GM23338 (cell line): ENCODE measurements at regions not wholly inside any gene's neighbourhood (a gene's known extent, or its start where the extent isn't known, plus 50 kb on each side); places are given as distances from the start of the nearest gene placed in this dataset.

ENCODE experiments used
- ATAC-seq: fragments of 200-7000 bp; cut with Tn5 transposase; 3 replicates; pipeline ENCODE4 v1.9.1; 2020
- DNase-seq: peaks from one replicate; pipeline ENCODE4 v3.0.0-alpha.2; 2015; ENCODE audit warnings: low spot score
- H2AFZ ChIP-seq: fragments of 200-600 bp; sonication (generic); 2 replicates; pipeline ENCODE4 v1.8.0; 2016; ENCODE audit warnings: antibody characterized with exemption, mild to moderate bottlenecking, moderate library complexity
- H3F3A ChIP-seq: fragments of 200-600 bp; sonication (generic); replicated peaks from 2 replicates; pipeline ENCODE4 v1.8.0; 2017; ENCODE audit warnings: antibody characterized with exemption, mixed run types, low read depth
- H3K27ac ChIP-seq: fragments of 200-600 bp; sonication (generic); 2 replicates; pipeline ENCODE4 v1.6.1; 2016; ENCODE audit warnings: low read depth
- H3K27me3 ChIP-seq: fragments of 200-600 bp; sonication (generic); 2 replicates; pipeline ENCODE4 v1.8.0; 2016; ENCODE audit warnings: mild to moderate bottlenecking, mixed run types, moderate library complexity; ENCODE audit not compliant: insufficient read depth
- H3K36me3 ChIP-seq: fragments of 200-600 bp; sonication (generic); 2 replicates; pipeline ENCODE4 v1.8.0; 2016; ENCODE audit warnings: mild to moderate bottlenecking; ENCODE audit not compliant: insufficient read depth
- H3K4me1 ChIP-seq: fragments of 200-600 bp; sonication (generic); 2 replicates; pipeline ENCODE4 v1.8.0; 2016; ENCODE audit warnings: mild to moderate bottlenecking, moderate library complexity; ENCODE audit not compliant: insufficient read depth
- H3K4me2 ChIP-seq: fragments of 200-600 bp; sonication (generic); 2 replicates; pipeline ENCODE4 v1.7.1; 2017; ENCODE audit warnings: mixed run types
- H3K4me3 ChIP-seq: fragments of 200-600 bp; sonication (generic); 2 replicates; pipeline ENCODE4 v1.6.1; 2016; ENCODE audit warnings: mixed run types
- H3K79me2 ChIP-seq: fragments of 200-600 bp; sonication (generic); replicated peaks from 2 replicates; pipeline ENCODE4 v1.8.0; 2017; ENCODE audit warnings: mild to moderate bottlenecking; ENCODE audit not compliant: insufficient read depth
- H3K9me2 ChIP-seq: fragments of 200-600 bp; sonication (generic); 2 replicates; pipeline ENCODE4 v1.8.0; 2017; ENCODE audit not compliant: insufficient read depth
- H4K20me1 ChIP-seq: fragments of 200-600 bp; sonication (generic); replicated peaks from 2 replicates; pipeline ENCODE4 v1.8.0; 2017; ENCODE audit warnings: mild to moderate bottlenecking; ENCODE audit not compliant: insufficient read depth
- H3K27ac Mint-ChIP-seq: 2 replicates; pipeline ENCODE4 v1.8.0; 2020; ENCODE audit warnings: inconsistent platforms, mild to moderate bottlenecking, moderate library complexity, mixed read lengths
- H3K27me3 Mint-ChIP-seq: 3 replicates; pipeline ENCODE4 v1.8.0; 2022; ENCODE audit warnings: low read depth, mild to moderate bottlenecking, moderate library complexity, mixed read lengths, inconsistent platforms; ENCODE audit not compliant: insufficient read depth, poor library complexity
- H3K36me3 Mint-ChIP-seq: 3 replicates; pipeline ENCODE4 v1.8.0; 2021; ENCODE audit warnings: low read depth, mild to moderate bottlenecking, inconsistent platforms, moderate library complexity, mixed read lengths
- H3K4me1 Mint-ChIP-seq: 3 replicates; pipeline ENCODE4 v1.8.0; 2020; ENCODE audit warnings: mild to moderate bottlenecking, inconsistent platforms, mixed read lengths
- H3K4me3 Mint-ChIP-seq: 3 replicates; pipeline ENCODE4 v1.8.0; 2021; ENCODE audit warnings: moderate library complexity, mild to moderate bottlenecking, inconsistent platforms, mixed read lengths
- H3K9me3 Mint-ChIP-seq: 3 replicates; pipeline ENCODE4 v1.8.0; 2020; ENCODE audit warnings: moderate library complexity, mild to moderate bottlenecking, inconsistent platforms, mixed read lengths
- CREB1 ChIP-seq: fragments of 250-450 bp; sonication (Bioruptor Pico); IDR thresholded peaks from 2 replicates; pipeline ENCODE4 v1.5.0; 2020; ENCODE audit warnings: low read depth, mild to moderate bottlenecking, moderate library complexity
- EZH2 ChIP-seq: fragments of 200-600 bp; sonication (generic); IDR thresholded peaks from one replicate; pipeline ENCODE4 v1.8.0; 2017; ENCODE audit warnings: antibody characterized with exemption, mild to moderate bottlenecking, low read depth; ENCODE audit not compliant: unreplicated experiment
- EZH2phosphoT487 ChIP-seq: fragments of 200-600 bp; sonication (generic); IDR thresholded peaks from one replicate; pipeline ENCODE4 v1.8.1; 2018; ENCODE audit warnings: antibody characterized with exemption; ENCODE audit not compliant: unreplicated experiment
- NANOG ChIP-seq: IDR thresholded peaks from 2 replicates; pipeline ENCODE4 v1.6.1; 2016; ENCODE audit warnings: antibody characterized with exemption, borderline replicate concordance
- POLR2AphosphoS5 ChIP-seq: IDR thresholded peaks from 2 replicates; pipeline ENCODE4 v1.6.1; 2016; ENCODE audit warnings: antibody characterized with exemption, low read depth
- STAT1 ChIP-seq: IDR thresholded peaks from one replicate; pipeline ENCODE4 v1.6.1; 2016; ENCODE audit warnings: antibody characterized with exemption; ENCODE audit not compliant: unreplicated experiment
- ZNF114 ChIP-seq: fragments of 250-450 bp; sonication (Bioruptor Pico); IDR thresholded peaks from 2 replicates; pipeline ENCODE4 v1.5.0; 2020; ENCODE audit warnings: mild to moderate bottlenecking, moderate library complexity
- ZNF331 ChIP-seq: fragments of 250-450 bp; sonication (Bioruptor Pico); IDR thresholded peaks from 2 replicates; pipeline ENCODE4 v1.5.0; 2020; ENCODE audit warnings: low read depth, mild to moderate bottlenecking, moderate library complexity
- TF ChIP-seq, protein P1 (sequence below): IDR thresholded peaks from one replicate; pipeline ENCODE4 v1.6.1; 2018; ENCODE audit warnings: antibody characterized with exemption; ENCODE audit not compliant: unreplicated experiment
- TF ChIP-seq, protein P2 (sequence below): fragments of 250-450 bp; sonication (Bioruptor Pico); IDR thresholded peaks from 2 replicates; pipeline ENCODE4 v1.5.0; 2020; ENCODE audit warnings: mild to moderate bottlenecking, moderate library complexity
- TF ChIP-seq, protein P3 (sequence below): IDR thresholded peaks from 2 replicates; pipeline ENCODE4 v1.6.1; 2016; ENCODE audit warnings: antibody characterized with exemption
- TF ChIP-seq, protein P4 (sequence below), 2 experiments: fragments of 200-600 bp in 1 of 2; sonication (generic) in 1 of 2; conservative IDR thresholded peaks; 2 replicates each; pipeline versions ENCODE4 v1.5.1 to v1.6.1; 2016 to 2017; ENCODE audit warnings: antibody characterized with exemption in 2 of 2, low read depth in 2 of 2, mild to moderate bottlenecking in 2 of 2, moderate library complexity in 1 of 2

DNA sequence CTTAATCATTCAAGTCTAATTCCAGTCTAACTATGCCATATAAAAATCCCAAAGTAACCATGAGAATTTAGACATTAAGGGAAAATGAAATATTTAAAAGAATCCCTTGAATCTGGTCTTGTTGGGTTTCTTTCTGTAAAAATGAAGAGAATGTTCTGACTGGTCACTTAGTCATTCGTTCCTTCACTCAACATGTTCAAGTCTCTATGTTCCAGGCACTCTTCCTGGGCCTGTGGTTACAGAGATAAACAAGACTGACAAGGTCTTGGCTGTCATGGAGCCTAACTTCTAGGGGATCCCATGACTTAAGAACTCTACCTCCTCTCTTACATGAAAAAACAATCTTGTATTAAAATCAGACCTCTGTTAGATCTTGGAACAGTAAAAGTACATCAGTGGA is 638.6 kb upstream of the TBL1XR1 start:
- H3K27ac ChIP-seq = no peak overlapping the region
- no peaks in the 10 kb centered on the region for H3K4me1 ChIP-seq
- H3K79me2 ChIP-seq = no peaks in the 10 kb centered on the region
- Mint-ChIP-seq H3K9me3 (no peaks in the 10 kb centered on the region), H3K27ac (no peak overlapping the region), H3K4me3 (no peak overlapping the region), H3K27me3 (no peaks in the 10 kb centered on the region), H3K36me3 (no peaks in the 10 kb centered on the region), H3K4me1 (peaks cover 12% of the 10 kb centered on the region)
- H2AFZ ChIP-seq = no peak overlapping the region
- H3K4me3 ChIP-seq = no peak overlapping the region
- no peaks in the 10 kb centered on the region for H3K27me3 ChIP-seq
- H3K9me2 ChIP-seq = no peaks in the 10 kb centered on the region
- H3F3A ChIP-seq = no peaks in the 10 kb centered on the region
- no peaks in the 10 kb centered on the region for H4K20me1 ChIP-seq
- DNase-seq (no peak), ATAC-seq (no peak)
- no peaks in the 10 kb centered on the region for H3K36me3 ChIP-seq
- no peak overlapping the region for H3K4me2 ChIP-seq
- TF ChIP-seq NANOG (no peak), EZH2 (no peak), CREB1 (CRISPR knock-in tag) (no peak), STAT1 (no peak), ZNF114 (CRISPR knock-in tag) (no peak), EZH2phosphoT487 (no peak), ZNF331 (CRISPR knock-in tag) (no peak), POLR2AphosphoS5 (no peak)
- TF ChIP-seq, protein P1, sequence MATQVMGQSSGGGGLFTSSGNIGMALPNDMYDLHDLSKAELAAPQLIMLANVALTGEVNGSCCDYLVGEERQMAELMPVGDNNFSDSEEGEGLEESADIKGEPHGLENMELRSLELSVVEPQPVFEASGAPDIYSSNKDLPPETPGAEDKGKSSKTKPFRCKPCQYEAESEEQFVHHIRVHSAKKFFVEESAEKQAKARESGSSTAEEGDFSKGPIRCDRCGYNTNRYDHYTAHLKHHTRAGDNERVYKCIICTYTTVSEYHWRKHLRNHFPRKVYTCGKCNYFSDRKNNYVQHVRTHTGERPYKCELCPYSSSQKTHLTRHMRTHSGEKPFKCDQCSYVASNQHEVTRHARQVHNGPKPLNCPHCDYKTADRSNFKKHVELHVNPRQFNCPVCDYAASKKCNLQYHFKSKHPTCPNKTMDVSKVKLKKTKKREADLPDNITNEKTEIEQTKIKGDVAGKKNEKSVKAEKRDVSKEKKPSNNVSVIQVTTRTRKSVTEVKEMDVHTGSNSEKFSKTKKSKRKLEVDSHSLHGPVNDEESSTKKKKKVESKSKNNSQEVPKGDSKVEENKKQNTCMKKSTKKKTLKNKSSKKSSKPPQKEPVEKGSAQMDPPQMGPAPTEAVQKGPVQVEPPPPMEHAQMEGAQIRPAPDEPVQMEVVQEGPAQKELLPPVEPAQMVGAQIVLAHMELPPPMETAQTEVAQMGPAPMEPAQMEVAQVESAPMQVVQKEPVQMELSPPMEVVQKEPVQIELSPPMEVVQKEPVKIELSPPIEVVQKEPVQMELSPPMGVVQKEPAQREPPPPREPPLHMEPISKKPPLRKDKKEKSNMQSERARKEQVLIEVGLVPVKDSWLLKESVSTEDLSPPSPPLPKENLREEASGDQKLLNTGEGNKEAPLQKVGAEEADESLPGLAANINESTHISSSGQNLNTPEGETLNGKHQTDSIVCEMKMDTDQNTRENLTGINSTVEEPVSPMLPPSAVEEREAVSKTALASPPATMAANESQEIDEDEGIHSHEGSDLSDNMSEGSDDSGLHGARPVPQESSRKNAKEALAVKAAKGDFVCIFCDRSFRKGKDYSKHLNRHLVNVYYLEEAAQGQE = no peak
- TF ChIP-seq, protein P2, sequence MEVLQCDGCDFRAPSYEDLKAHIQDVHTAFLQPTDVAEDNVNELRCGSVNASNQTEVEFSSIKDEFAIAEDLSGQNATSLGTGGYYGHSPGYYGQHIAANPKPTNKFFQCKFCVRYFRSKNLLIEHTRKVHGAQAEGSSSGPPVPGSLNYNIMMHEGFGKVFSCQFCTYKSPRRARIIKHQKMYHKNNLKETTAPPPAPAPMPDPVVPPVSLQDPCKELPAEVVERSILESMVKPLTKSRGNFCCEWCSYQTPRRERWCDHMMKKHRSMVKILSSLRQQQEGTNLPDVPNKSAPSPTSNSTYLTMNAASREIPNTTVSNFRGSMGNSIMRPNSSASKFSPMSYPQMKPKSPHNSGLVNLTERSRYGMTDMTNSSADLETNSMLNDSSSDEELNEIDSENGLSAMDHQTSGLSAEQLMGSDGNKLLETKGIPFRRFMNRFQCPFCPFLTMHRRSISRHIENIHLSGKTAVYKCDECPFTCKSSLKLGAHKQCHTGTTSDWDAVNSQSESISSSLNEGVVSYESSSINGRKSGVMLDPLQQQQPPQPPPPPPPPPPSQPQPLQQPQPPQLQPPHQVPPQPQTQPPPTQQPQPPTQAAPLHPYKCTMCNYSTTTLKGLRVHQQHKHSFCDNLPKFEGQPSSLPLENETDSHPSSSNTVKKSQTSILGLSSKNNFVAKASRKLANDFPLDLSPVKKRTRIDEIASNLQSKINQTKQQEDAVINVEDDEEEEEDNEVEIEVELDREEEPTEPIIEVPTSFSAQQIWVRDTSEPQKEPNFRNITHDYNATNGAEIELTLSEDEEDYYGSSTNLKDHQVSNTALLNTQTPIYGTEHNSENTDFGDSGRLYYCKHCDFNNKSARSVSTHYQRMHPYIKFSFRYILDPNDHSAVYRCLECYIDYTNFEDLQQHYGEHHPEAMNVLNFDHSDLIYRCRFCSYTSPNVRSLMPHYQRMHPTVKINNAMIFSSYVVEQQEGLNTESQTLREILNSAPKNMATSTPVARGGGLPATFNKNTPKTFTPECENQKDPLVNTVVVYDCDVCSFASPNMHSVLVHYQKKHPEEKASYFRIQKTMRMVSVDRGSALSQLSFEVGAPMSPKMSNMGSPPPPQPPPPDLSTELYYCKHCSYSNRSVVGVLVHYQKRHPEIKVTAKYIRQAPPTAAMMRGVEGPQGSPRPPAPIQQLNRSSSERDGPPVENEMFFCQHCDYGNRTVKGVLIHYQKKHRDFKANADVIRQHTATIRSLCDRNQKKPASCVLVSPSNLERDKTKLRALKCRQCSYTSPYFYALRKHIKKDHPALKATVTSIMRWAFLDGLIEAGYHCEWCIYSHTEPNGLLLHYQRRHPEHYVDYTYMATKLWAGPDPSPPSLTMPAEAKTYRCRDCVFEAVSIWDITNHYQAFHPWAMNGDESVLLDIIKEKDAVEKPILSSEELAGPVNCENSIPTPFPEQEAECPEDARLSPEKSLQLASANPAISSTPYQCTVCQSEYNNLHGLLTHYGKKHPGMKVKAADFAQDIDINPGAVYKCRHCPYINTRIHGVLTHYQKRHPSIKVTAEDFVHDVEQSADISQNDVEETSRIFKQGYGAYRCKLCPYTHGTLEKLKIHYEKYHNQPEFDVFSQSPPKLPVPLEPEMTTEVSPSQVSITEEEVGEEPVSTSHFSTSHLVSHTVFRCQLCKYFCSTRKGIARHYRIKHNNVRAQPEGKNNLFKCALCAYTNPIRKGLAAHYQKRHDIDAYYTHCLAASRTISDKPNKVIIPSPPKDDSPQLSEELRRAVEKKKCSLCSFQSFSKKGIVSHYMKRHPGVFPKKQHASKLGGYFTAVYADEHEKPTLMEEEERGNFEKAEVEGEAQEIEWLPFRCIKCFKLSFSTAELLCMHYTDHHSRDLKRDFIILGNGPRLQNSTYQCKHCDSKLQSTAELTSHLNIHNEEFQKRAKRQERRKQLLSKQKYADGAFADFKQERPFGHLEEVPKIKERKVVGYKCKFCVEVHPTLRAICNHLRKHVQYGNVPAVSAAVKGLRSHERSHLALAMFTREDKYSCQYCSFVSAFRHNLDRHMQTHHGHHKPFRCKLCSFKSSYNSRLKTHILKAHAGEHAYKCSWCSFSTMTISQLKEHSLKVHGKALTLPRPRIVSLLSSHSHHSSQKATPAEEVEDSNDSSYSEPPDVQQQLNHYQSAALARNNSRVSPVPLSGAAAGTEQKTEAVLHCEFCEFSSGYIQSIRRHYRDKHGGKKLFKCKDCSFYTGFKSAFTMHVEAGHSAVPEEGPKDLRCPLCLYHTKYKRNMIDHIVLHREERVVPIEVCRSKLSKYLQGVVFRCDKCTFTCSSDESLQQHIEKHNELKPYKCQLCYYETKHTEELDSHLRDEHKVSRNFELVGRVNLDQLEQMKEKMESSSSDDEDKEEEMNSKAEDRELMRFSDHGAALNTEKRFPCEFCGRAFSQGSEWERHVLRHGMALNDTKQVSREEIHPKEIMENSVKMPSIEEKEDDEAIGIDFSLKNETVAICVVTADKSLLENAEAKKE (CRISPR knock-in tag) = no peak
- TF ChIP-seq, protein P3, sequence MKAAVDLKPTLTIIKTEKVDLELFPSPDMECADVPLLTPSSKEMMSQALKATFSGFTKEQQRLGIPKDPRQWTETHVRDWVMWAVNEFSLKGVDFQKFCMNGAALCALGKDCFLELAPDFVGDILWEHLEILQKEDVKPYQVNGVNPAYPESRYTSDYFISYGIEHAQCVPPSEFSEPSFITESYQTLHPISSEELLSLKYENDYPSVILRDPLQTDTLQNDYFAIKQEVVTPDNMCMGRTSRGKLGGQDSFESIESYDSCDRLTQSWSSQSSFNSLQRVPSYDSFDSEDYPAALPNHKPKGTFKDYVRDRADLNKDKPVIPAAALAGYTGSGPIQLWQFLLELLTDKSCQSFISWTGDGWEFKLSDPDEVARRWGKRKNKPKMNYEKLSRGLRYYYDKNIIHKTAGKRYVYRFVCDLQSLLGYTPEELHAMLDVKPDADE = no peak
- TF ChIP-seq, protein P4, sequence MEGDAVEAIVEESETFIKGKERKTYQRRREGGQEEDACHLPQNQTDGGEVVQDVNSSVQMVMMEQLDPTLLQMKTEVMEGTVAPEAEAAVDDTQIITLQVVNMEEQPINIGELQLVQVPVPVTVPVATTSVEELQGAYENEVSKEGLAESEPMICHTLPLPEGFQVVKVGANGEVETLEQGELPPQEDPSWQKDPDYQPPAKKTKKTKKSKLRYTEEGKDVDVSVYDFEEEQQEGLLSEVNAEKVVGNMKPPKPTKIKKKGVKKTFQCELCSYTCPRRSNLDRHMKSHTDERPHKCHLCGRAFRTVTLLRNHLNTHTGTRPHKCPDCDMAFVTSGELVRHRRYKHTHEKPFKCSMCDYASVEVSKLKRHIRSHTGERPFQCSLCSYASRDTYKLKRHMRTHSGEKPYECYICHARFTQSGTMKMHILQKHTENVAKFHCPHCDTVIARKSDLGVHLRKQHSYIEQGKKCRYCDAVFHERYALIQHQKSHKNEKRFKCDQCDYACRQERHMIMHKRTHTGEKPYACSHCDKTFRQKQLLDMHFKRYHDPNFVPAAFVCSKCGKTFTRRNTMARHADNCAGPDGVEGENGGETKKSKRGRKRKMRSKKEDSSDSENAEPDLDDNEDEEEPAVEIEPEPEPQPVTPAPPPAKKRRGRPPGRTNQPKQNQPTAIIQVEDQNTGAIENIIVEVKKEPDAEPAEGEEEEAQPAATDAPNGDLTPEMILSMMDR (conservative IDR thresholded peaks at IDR 0.05; ENCODE audit: low read depth in 2 of 2) = no peak
